ENCODE measurements at regions not wholly inside any gene's neighbourhood (a gene's known extent, or its start where the extent isn't known, plus 50 kb on each side); places are given as distances from the start of the nearest gene placed in this dataset.

DNA sequence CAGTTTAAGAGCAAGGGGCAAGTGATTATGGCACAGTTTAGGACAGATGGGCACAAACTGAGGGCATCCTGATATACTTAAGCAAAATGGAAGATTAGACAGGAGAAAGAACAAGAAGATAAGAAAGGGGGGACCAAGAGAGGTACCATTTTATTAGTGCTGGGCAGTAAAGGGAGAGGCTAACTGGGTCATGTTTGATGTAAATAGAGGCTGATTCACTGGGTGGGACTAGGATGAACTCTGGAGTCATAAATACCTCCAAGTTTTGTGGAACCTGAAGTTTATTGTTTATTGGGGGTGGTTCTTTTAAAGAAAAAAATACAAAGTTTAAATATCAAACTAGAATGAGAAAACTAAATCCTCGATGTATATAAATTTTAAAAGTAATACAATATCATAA is 1067.2 kb upstream of the GYPC start:
- no peaks in the 10 kb centered on the region for H3K4me1 ChIP-seq
- no peaks in the 10 kb centered on the region for H3K9me3 ChIP-seq
- TF ChIP-seq POLR2A (IDR thresholded peaks at IDR 0.05), result no peak
- TF ChIP-seq POLR2AphosphoS5 (IDR thresholded peaks at IDR 0.05; ENCODE audit: insufficient read depth in 1 of 2, low read depth in 1 of 2), result no peak
- TF ChIP-seq, protein P1, sequence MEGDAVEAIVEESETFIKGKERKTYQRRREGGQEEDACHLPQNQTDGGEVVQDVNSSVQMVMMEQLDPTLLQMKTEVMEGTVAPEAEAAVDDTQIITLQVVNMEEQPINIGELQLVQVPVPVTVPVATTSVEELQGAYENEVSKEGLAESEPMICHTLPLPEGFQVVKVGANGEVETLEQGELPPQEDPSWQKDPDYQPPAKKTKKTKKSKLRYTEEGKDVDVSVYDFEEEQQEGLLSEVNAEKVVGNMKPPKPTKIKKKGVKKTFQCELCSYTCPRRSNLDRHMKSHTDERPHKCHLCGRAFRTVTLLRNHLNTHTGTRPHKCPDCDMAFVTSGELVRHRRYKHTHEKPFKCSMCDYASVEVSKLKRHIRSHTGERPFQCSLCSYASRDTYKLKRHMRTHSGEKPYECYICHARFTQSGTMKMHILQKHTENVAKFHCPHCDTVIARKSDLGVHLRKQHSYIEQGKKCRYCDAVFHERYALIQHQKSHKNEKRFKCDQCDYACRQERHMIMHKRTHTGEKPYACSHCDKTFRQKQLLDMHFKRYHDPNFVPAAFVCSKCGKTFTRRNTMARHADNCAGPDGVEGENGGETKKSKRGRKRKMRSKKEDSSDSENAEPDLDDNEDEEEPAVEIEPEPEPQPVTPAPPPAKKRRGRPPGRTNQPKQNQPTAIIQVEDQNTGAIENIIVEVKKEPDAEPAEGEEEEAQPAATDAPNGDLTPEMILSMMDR (IDR thresholded peaks at IDR 0.05), result no peak
- intact Hi-C loops (cut with DNase I), result no loop called here
- H3K4me3 ChIP-seq, result no peak overlapping the region
- H3K36me3 ChIP-seq, result no peaks in the 10 kb centered on the region
- H3K27ac ChIP-seq, result no peak overlapping the region
- H3K27me3 ChIP-seq, result no peaks in the 10 kb centered on the region
- DNase-seq (ENCODE audit: extremely low spot score in 2 of 2), result no peak

DNA sequence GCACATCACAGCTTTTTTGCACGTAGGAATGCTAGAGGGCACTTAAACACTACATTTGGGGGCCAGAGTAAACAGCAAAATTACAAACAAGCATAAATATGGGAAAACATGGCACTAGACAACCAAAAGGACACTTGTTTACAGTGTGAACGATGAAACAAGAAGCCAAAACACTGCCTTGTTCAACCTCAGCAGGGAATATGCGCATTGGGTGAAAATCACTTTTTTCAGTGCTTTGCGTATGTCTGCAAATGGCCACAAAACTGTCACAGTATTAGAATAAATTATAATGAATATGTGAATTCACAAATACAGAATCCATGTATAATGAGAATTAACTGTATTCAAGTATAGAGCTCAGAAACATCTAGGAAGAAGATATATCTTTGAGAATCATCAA is 1064.0 kb upstream of the GYPC start:
- H3K36me3 ChIP-seq, result no peaks in the 10 kb centered on the region
- H3K4me1 ChIP-seq, result no peaks in the 10 kb centered on the region
- no peak for DNase-seq (ENCODE audit: extremely low spot score in 2 of 2)
- no peaks in the 10 kb centered on the region for H3K9me3 ChIP-seq
- H3K27me3 ChIP-seq, result no peaks in the 10 kb centered on the region
- H3K27ac ChIP-seq, result no peak overlapping the region
- intact Hi-C loops (cut with DNase I), result no loop called here
- TF ChIP-seq, protein P1 (IDR thresholded peaks at IDR 0.05), result no peak
- no peak for TF ChIP-seq POLR2AphosphoS5 (IDR thresholded peaks at IDR 0.05; ENCODE audit: insufficient read depth in 1 of 2, low read depth in 1 of 2)
- no peak for TF ChIP-seq POLR2A (IDR thresholded peaks at IDR 0.05)
- no peak overlapping the region for H3K4me3 ChIP-seq

DNA sequence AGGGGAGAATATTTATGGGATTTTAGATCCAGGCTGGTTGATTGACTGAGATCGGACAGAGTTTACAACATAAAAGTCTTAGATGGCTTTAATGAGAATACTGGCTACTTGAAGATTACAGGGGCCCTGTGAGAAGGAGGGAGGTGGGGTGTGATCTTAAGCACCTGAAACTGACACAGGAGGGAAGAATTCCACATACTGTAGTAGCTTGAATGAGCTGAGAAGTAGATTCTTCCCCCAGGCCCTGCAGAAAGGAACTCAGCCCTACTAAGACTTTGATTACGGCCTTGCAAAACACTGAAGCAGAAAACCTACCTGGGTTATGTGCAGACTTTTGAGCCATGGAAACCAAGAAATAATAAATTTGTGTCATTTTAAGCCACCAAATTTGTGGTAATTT is 1062.9 kb upstream of the GYPC start:
- H3K9me3 ChIP-seq, result no peaks in the 10 kb centered on the region
- TF ChIP-seq, protein P1 (IDR thresholded peaks at IDR 0.05), result no peak
- no peak for TF ChIP-seq POLR2AphosphoS5 (IDR thresholded peaks at IDR 0.05; ENCODE audit: insufficient read depth in 1 of 2, low read depth in 1 of 2)
- no peak for TF ChIP-seq POLR2A (IDR thresholded peaks at IDR 0.05)
- H3K36me3 ChIP-seq, result no peaks in the 10 kb centered on the region
- no peaks in the 10 kb centered on the region for H3K4me1 ChIP-seq
- H3K27me3 ChIP-seq, result no peaks in the 10 kb centered on the region
- intact Hi-C loops (cut with DNase I), result no loop called here
- H3K27ac ChIP-seq, result no peak overlapping the region
- H3K4me3 ChIP-seq, result no peak overlapping the region
- no peak for DNase-seq (ENCODE audit: extremely low spot score in 2 of 2)

DNA sequence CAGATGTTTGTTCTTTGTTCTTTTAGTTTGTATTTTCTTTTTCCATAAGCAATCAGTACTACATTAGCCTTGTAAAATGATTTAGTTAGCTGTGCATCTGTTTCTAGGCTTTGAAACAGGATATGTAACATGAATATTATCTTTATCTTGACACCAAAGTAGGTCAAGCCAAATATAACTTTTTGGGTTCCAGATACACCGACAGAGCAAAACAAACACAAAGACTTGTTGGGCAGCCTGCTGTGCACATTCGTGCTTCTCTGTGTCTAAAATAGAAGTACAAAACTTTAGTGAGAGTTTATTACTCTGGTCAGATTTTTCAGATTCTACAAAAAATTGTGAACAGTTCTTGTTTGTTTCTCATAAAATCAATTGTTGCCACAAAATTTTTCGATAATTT is 1059.3 kb upstream of the GYPC start:
- H3K4me1 ChIP-seq, result no peaks in the 10 kb centered on the region
- no peak overlapping the region for H3K27ac ChIP-seq
- H3K27me3 ChIP-seq, result no peaks in the 10 kb centered on the region
- H3K9me3 ChIP-seq, result no peaks in the 10 kb centered on the region
- intact Hi-C loops (cut with DNase I), result no loop called here
- no peak overlapping the region for H3K4me3 ChIP-seq
- TF ChIP-seq POLR2AphosphoS5 (IDR thresholded peaks at IDR 0.05; ENCODE audit: insufficient read depth in 1 of 2, low read depth in 1 of 2) (no peak), POLR2A (IDR thresholded peaks at IDR 0.05) (no peak)
- TF ChIP-seq, protein P1 (IDR thresholded peaks at IDR 0.05), result no peak
- no peaks in the 10 kb centered on the region for H3K36me3 ChIP-seq
- no peak for DNase-seq (ENCODE audit: extremely low spot score in 2 of 2)

DNA sequence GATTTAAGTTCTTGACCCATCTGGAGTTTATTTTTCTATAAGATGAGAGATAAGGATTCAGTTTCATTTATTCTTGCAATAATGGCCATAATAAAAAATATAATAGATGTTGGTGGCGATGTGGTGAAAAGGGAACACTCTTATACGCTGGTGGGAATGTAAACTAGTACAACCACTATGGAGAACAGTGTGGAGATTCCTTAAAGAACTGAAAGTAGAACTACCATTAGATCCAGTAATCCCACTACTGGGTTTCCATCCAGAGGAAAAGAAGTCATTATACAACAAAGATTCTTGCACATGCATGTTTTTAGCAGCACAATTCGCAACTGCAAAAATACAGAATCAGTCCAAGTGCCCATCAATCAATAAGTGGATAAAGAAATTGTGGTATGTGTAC is 1040.5 kb upstream of the GYPC start:
- no peaks in the 10 kb centered on the region for H3K36me3 ChIP-seq
- TF ChIP-seq, protein P1 (IDR thresholded peaks at IDR 0.05), result no peak
- no peak for TF ChIP-seq POLR2AphosphoS5 (IDR thresholded peaks at IDR 0.05; ENCODE audit: insufficient read depth in 1 of 2, low read depth in 1 of 2)
- no peak for TF ChIP-seq POLR2A (IDR thresholded peaks at IDR 0.05)
- H3K9me3 ChIP-seq, result no peaks in the 10 kb centered on the region
- DNase-seq (ENCODE audit: extremely low spot score in 2 of 2), result no peak
- no peaks in the 10 kb centered on the region for H3K4me1 ChIP-seq
- no peaks in the 10 kb centered on the region for H3K27me3 ChIP-seq
- intact Hi-C loops (cut with DNase I), result no loop called here
- H3K27ac ChIP-seq, result no peak overlapping the region
- no peak overlapping the region for H3K4me3 ChIP-seq
